Hepatocyte (in vitro differentiated cells): ENCODE measurements at regions not wholly inside any gene's neighbourhood (a gene's known extent, or its start where the extent isn't known, plus 50 kb on each side); places are given as distances from the start of the nearest gene placed in this dataset.
"Not testable (repeated sequence)": the region's sequence is repeated elsewhere in the genome, so short reads cannot be mapped to it uniquely, and the experiment has no call there.

Experiments used
- CTCF ChIP-seq: fragments of 200-600 bp; sonication (generic); IDR thresholded peaks from 2 replicates; pipeline ENCODE4 v1.5.1; 2016; ENCODE audit warnings: antibody characterized with exemption, mild to moderate bottlenecking; ENCODE audit not compliant: poor library complexity
- EZH2 ChIP-seq: fragments of 200-600 bp; sonication (generic); IDR thresholded peaks from 2 replicates; pipeline ENCODE4 v1.6.1; 2016; ENCODE audit warnings: antibody characterized with exemption, mild to moderate bottlenecking, borderline replicate concordance

GRCh38 chr9:41741173-41741572 is 388.1 kb downstream of the CNTNAP3B start:
- not testable (repeated sequence) for TF ChIP-seq CTCF, EZH2
